Neuronal stem cell (in vitro differentiated cells): ENCODE measurements at regions not wholly inside any gene's neighbourhood (a gene's known extent, or its start where the extent isn't known, plus 50 kb on each side); places are given as distances from the start of the nearest gene placed in this dataset.

Source experiments
- DNase-seq: peaks from one replicate; pipeline ENCODE4 v3.0.0-alpha.2; 2013; ENCODE audit warnings: low spot score
- H2AFZ ChIP-seq: one replicate; pipeline ENCODE4 v1.6.1; 2013; ENCODE audit warnings: mild to moderate bottlenecking, low read length, inconsistent platforms
- H2AK5ac ChIP-seq: 2 replicates; pipeline ENCODE4 v1.6.1; 2013; ENCODE audit warnings: low read depth, mild to moderate bottlenecking, inconsistent platforms, low read length, moderate library complexity, mixed read lengths
- H2BK120ac ChIP-seq: 2 replicates; pipeline ENCODE4 v1.6.1; 2013; ENCODE audit warnings: low read depth, mild to moderate bottlenecking, inconsistent platforms, low read length, moderate library complexity, mixed read lengths
- H2BK12ac ChIP-seq: one replicate; pipeline ENCODE4 v1.6.1; 2013; ENCODE audit warnings: low read length, inconsistent platforms
- H2BK15ac ChIP-seq: 2 replicates; pipeline ENCODE4 v1.6.1; 2013; ENCODE audit warnings: mild to moderate bottlenecking, low read length, inconsistent platforms, mixed read lengths
- H2BK5ac ChIP-seq: one replicate; pipeline ENCODE4 v1.6.1; 2013; ENCODE audit warnings: inconsistent platforms, mild to moderate bottlenecking, low read length, moderate library complexity
- H3K14ac ChIP-seq: one replicate; pipeline ENCODE4 v1.6.1; 2013; ENCODE audit warnings: low read length, inconsistent platforms
- H3K18ac ChIP-seq: 2 replicates; pipeline ENCODE4 v1.6.1; 2013; ENCODE audit warnings: low read length, inconsistent platforms
- H3K23ac ChIP-seq: 2 replicates; pipeline ENCODE4 v1.6.1; 2013; ENCODE audit warnings: low read depth, mild to moderate bottlenecking, mixed read lengths, low read length, inconsistent platforms; ENCODE audit not compliant: poor library complexity
- H3K27ac ChIP-seq: replicated peaks from 3 replicates; pipeline ENCODE4 v1.5.1; 2013; ENCODE audit warnings: low read length, inconsistent platforms
- H3K27me3 ChIP-seq, 3 experiments: 2 replicates each; pipeline ENCODE4 v1.6.1; 2013; ENCODE audit warnings: low read length in 3 of 3, mild to moderate bottlenecking in 2 of 3, inconsistent platforms in 1 of 3, low read depth in 1 of 3, mixed read lengths in 1 of 3, moderate library complexity in 1 of 3; ENCODE audit not compliant: control insufficient read depth in 3 of 3, insufficient read depth in 3 of 3
- H3K36me3 ChIP-seq, 2 donors: replicated peaks in 1 of 2; 2 replicates each; pipeline ENCODE4 v1.6.1; 2013; ENCODE audit warnings: low read length in 2 of 2; ENCODE audit not compliant: control insufficient read depth in 2 of 2, insufficient read depth in 2 of 2
- H3K4ac ChIP-seq: 2 replicates; pipeline ENCODE4 v1.6.1; 2013; ENCODE audit warnings: inconsistent platforms, mild to moderate bottlenecking, low read length, moderate library complexity
- H3K4me1 ChIP-seq, 2 donors: 1 replicate in 1 of 2; 2 replicates in 1 of 2; pipeline ENCODE4 v1.6.1; 2013; ENCODE audit warnings: low read length in 2 of 2, low read depth in 1 of 2; ENCODE audit not compliant: control insufficient read depth in 2 of 2, insufficient read depth in 1 of 2
- H3K4me2 ChIP-seq: one replicate; pipeline ENCODE4 v1.6.1; 2013; ENCODE audit warnings: mild to moderate bottlenecking, low read length, inconsistent platforms; ENCODE audit not compliant: insufficient read depth, poor library complexity, severe bottlenecking
- H3K4me3 ChIP-seq, 2 donors: 2 replicates each; pipeline ENCODE4 v1.5.1; 2013; ENCODE audit warnings: low read length in 2 of 2, mild to moderate bottlenecking in 2 of 2, inconsistent platforms in 1 of 2, moderate library complexity in 1 of 2
- H3K79me1 ChIP-seq: one replicate; pipeline ENCODE4 v1.6.1; 2013; ENCODE audit warnings: low read depth, mild to moderate bottlenecking, inconsistent platforms, low read length, moderate library complexity
- H3K9ac ChIP-seq: one replicate; pipeline ENCODE4 v1.6.1; 2013; ENCODE audit warnings: mild to moderate bottlenecking, low read depth, low read length, inconsistent platforms; ENCODE audit not compliant: poor library complexity
- H3K9me3 ChIP-seq, 2 donors: replicated peaks in 1 of 2; 2 replicates each; pipeline versions ENCODE3 to v1.6.1; 2013; ENCODE audit warnings: low read length in 2 of 2, mild to moderate bottlenecking in 2 of 2, inconsistent platforms in 1 of 2, low read depth in 1 of 2, mixed read lengths in 1 of 2, moderate library complexity in 1 of 2; ENCODE audit not compliant: control insufficient read depth in 2 of 2, insufficient read depth in 1 of 2
- H4K8ac ChIP-seq: one replicate; pipeline ENCODE4 v1.6.1; 2013; ENCODE audit warnings: low read depth, mild to moderate bottlenecking, inconsistent platforms, low read length, moderate library complexity
- H4K91ac ChIP-seq: one replicate; pipeline ENCODE4 v1.6.1; 2013; ENCODE audit warnings: low read length, low read depth, mild to moderate bottlenecking, inconsistent platforms; ENCODE audit not compliant: poor library complexity
- WGBS, 2 donors: extraction: QIAGEN DNeasy Blood & Tissue Kit; methylation state at CpG; one replicate each; pipeline ENCODE4 v1.1.7; 2013; ENCODE audit warnings: missing lambda C conversion rate in 2 of 2, mixed read lengths in 1 of 2; ENCODE audit not compliant: insufficient read length in 2 of 2, insufficient replicate concordance in 1 of 2; ENCODE audit errors: extremely low coverage in 2 of 2; 5-methylcytosine and 5-hydroxymethylcytosine counted together

DNA sequence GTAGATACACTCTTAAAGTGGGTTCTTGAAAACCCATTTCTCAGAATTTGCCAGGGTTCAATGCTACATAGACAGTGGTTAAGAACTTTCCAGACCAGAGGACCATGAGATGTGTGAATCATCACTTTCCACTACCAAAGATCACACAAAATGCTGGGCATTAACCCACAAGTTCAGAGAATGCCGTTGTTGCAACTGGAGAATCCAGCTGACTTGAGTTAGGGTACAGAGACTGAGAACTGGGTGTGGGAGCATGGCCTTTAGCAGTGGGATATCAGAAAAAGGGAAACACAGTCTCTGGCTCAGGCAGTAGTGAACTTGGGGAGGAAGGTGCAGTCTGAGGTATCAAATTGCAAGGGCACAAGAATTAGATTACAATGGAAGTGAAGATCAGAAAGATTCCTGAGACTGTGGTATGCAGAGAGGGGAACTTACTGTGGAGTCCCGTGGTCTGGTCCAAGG is 51.5 kb upstream of the WDFY2 start:
- Histone ChIP-seq H3K14ac (no peak overlapping the region), H3K4ac (no peak overlapping the region), H3K27me3 (no peaks in the 10 kb centered on the region), H3K36me3 (no peaks in the 10 kb centered on the region), H3K4me3 (no peak overlapping the region), H3K4me2 (no peak overlapping the region), H3K18ac (no peak overlapping the region), H2BK5ac (no peak overlapping the region), H4K8ac (no peak overlapping the region), H3K9ac (peak overlapping the region; percentile 38), H2BK12ac (no peak overlapping the region), H2AK5ac (no peak overlapping the region), H3K27ac (no peak overlapping the region), H2AFZ (no peak overlapping the region), H3K79me1 (no peaks in the 10 kb centered on the region), H2BK120ac (no peak overlapping the region), H3K23ac (no peak overlapping the region), H3K4me1 (no peaks in the 10 kb centered on the region), H2BK15ac (no peak overlapping the region), H3K9me3 (no peaks in the 10 kb centered on the region), H4K91ac (no peak overlapping the region)
- no CpG with 5 or more reads among the region's 2 CpGs for WGBS, 2 donors
- DNase-seq = no peak

- Histone ChIP-seq H3K4me2 (no peak overlapping the region), H3K27me3 (no peaks in the 10 kb centered on the region), H3K4me1 (no peaks in the 10 kb centered on the region), H2BK5ac (no peak overlapping the region), H2AFZ (no peak overlapping the region), H3K4me3 (no peak overlapping the region), H3K79me1 (no peaks in the 10 kb centered on the region), H3K9ac (no peak overlapping the region), H3K27ac (no peak overlapping the region), H3K9me3 (no peaks in the 10 kb centered on the region), H3K36me3 (no peaks in the 10 kb centered on the region), H3K18ac (no peak overlapping the region), H4K8ac (no peak overlapping the region), H2BK12ac (no peak overlapping the region), H3K4ac (no peak overlapping the region), H3K14ac (no peak overlapping the region), H4K91ac (no peak overlapping the region), H2BK120ac (no peak overlapping the region), H2BK15ac (no peak overlapping the region), H3K23ac (no peak overlapping the region), H2AK5ac (no peak overlapping the region)
- DNase-seq = no peak
- WGBS, 2 donors = no CpG with 5 or more reads among the region's 6 CpGs
Measured at GRCh38 chr13:51534041-51534817, 50.0 kb upstream of the WDFY2 start.
